Stimulated activated memory B cell treated with anti-CD40 and anti-IgM and Interleukin-4, amounts not matched to agents 10 μg/mL and 1 μg/mL and 100 μg/mL, for 72 hours (primary cell): ENCODE measurements at regions not wholly inside any gene's neighbourhood (a gene's known extent, or its start where the extent isn't known, plus 50 kb on each side); places are given as distances from the start of the nearest gene placed in this dataset.

Experiments
- ATAC-seq: fragments of 150-1000 bp; cut with Tn5 transposase; 2 replicates; pipeline ENCODE4 v1.10.0; 2021
- H3K27ac Mint-ChIP-seq: one replicate; pipeline ENCODE4 v1.8.0; 2022; ENCODE audit warnings: mild to moderate bottlenecking, mixed read lengths
- H3K27me3 Mint-ChIP-seq: one replicate; pipeline ENCODE4 v1.8.0; 2022; ENCODE audit warnings: mixed read lengths
- H3K36me3 Mint-ChIP-seq: one replicate; pipeline ENCODE4 v1.8.0; 2022; ENCODE audit warnings: mixed read lengths
- H3K4me1 Mint-ChIP-seq: one replicate; pipeline ENCODE4 v1.8.0; 2022; ENCODE audit warnings: mixed read lengths
- H3K4me3 Mint-ChIP-seq: one replicate; pipeline ENCODE4 v1.8.0; 2022; ENCODE audit warnings: mild to moderate bottlenecking, moderate library complexity, mixed read lengths
- H3K9me3 Mint-ChIP-seq: one replicate; pipeline ENCODE4 v1.8.0; 2022; ENCODE audit warnings: mixed read lengths

- no peaks in the 10 kb centered on the region for H3K27me3 Mint-ChIP-seq
- H3K4me3 Mint-ChIP-seq: no peak overlapping the region
- ATAC-seq: no peak
- no peak overlapping the region for H3K27ac Mint-ChIP-seq
- no peaks in the 10 kb centered on the region for H3K36me3 Mint-ChIP-seq
- H3K9me3 Mint-ChIP-seq: peaks cover 14% of the 10 kb centered on the region
- H3K4me1 Mint-ChIP-seq: no peaks in the 10 kb centered on the region
Measured at GRCh38 chr14:28542040-28542439, 224.5 kb upstream of the FOXG1 start.

- no peak overlapping the region for H3K27ac Mint-ChIP-seq
- H3K36me3 Mint-ChIP-seq: no peaks in the 10 kb centered on the region
- no peaks in the 10 kb centered on the region for H3K27me3 Mint-ChIP-seq
- H3K4me1 Mint-ChIP-seq: no peaks in the 10 kb centered on the region
- no peak overlapping the region for H3K4me3 Mint-ChIP-seq
- ATAC-seq: no peak
- peaks cover 3% of the 10 kb centered on the region for H3K9me3 Mint-ChIP-seq
Measured at GRCh38 chr14:28565345-28565744, 201.2 kb upstream of the FOXG1 start.

GRCh38 chr14:28570391-28570790, 196.2 kb upstream of the FOXG1 start:
- no peak overlapping the region for H3K27ac Mint-ChIP-seq
- H3K36me3 Mint-ChIP-seq: no peaks in the 10 kb centered on the region
- no peak overlapping the region for H3K4me3 Mint-ChIP-seq
- no peaks in the 10 kb centered on the region for H3K4me1 Mint-ChIP-seq
- no peaks in the 10 kb centered on the region for H3K27me3 Mint-ChIP-seq
- ATAC-seq: no peak
- peaks cover 5% of the 10 kb centered on the region for H3K9me3 Mint-ChIP-seq

- no peaks in the 10 kb centered on the region for H3K36me3 Mint-ChIP-seq
- no peaks in the 10 kb centered on the region for H3K4me1 Mint-ChIP-seq
- no peaks in the 10 kb centered on the region for H3K27me3 Mint-ChIP-seq
Measured at GRCh38 chr14:28571636-28572035, 195.0 kb upstream of the FOXG1 start.

GRCh38 chr14:28576523-28576922, 190.1 kb upstream of the FOXG1 start:
- Mint-ChIP-seq H3K4me3 (no peak overlapping the region), H3K27me3 (no peaks in the 10 kb centered on the region), H3K27ac (no peak overlapping the region), H3K36me3 (no peaks in the 10 kb centered on the region), H3K4me1 (no peaks in the 10 kb centered on the region), H3K9me3 (peaks cover 8% of the 10 kb centered on the region)
- ATAC-seq: no peak

More at GRCh38 chr14:28571636-28572035, 195.0 kb upstream of the FOXG1 start:
- H3K9me3 Mint-ChIP-seq: peaks cover 5% of the 10 kb centered on the region
- ATAC-seq: no peak
- H3K27ac Mint-ChIP-seq: no peak overlapping the region
- no peak overlapping the region for H3K4me3 Mint-ChIP-seq

GRCh38 chr14:28577187-28577586, 189.4 kb upstream of the FOXG1 start:
- ATAC-seq: no peak
- Mint-ChIP-seq H3K9me3 (peaks cover 8% of the 10 kb centered on the region), H3K4me3 (no peak overlapping the region), H3K27me3 (no peaks in the 10 kb centered on the region), H3K36me3 (no peaks in the 10 kb centered on the region), H3K4me1 (no peaks in the 10 kb centered on the region), H3K27ac (no peak overlapping the region)

GRCh38 chr14:28577711-28578131, 188.9 kb upstream of the FOXG1 start:
- no peak for ATAC-seq
- H3K4me3 Mint-ChIP-seq: no peak overlapping the region
- H3K4me1 Mint-ChIP-seq: no peaks in the 10 kb centered on the region
- H3K27me3 Mint-ChIP-seq: no peaks in the 10 kb centered on the region
- H3K36me3 Mint-ChIP-seq: no peaks in the 10 kb centered on the region
- peaks cover 3% of the 10 kb centered on the region for H3K9me3 Mint-ChIP-seq
- no peak overlapping the region for H3K27ac Mint-ChIP-seq

- ATAC-seq: no peak
- Mint-ChIP-seq H3K36me3 (no peaks in the 10 kb centered on the region), H3K4me1 (no peaks in the 10 kb centered on the region), H3K27me3 (no peaks in the 10 kb centered on the region), H3K27ac (no peak overlapping the region), H3K4me3 (no peak overlapping the region), H3K9me3 (peaks cover 5% of the 10 kb centered on the region)
Measured at GRCh38 chr14:28584951-28585350, 181.6 kb upstream of the FOXG1 start.

GRCh38 chr14:28589792-28590191, 176.8 kb upstream of the FOXG1 start:
- Mint-ChIP-seq H3K9me3 (peaks cover 3% of the 10 kb centered on the region), H3K4me3 (no peak overlapping the region), H3K36me3 (no peaks in the 10 kb centered on the region), H3K27ac (no peak overlapping the region), H3K4me1 (no peaks in the 10 kb centered on the region), H3K27me3 (no peaks in the 10 kb centered on the region)
- no peak for ATAC-seq

- Mint-ChIP-seq H3K4me3 (no peak overlapping the region), H3K4me1 (no peaks in the 10 kb centered on the region), H3K27me3 (no peaks in the 10 kb centered on the region), H3K36me3 (no peaks in the 10 kb centered on the region), H3K9me3 (peaks cover 3% of the 10 kb centered on the region), H3K27ac (no peak overlapping the region)
- ATAC-seq: no peak
Measured at GRCh38 chr14:28596391-28596790, 170.2 kb upstream of the FOXG1 start.

- no peaks in the 10 kb centered on the region for H3K36me3 Mint-ChIP-seq
- ATAC-seq: no peak
- H3K27me3 Mint-ChIP-seq: no peaks in the 10 kb centered on the region
- H3K4me1 Mint-ChIP-seq: no peaks in the 10 kb centered on the region
- H3K4me3 Mint-ChIP-seq: no peak overlapping the region
- H3K9me3 Mint-ChIP-seq: peaks cover 9% of the 10 kb centered on the region
- no peak overlapping the region for H3K27ac Mint-ChIP-seq
Measured at GRCh38 chr14:28599191-28599590, 167.4 kb upstream of the FOXG1 start.

- Mint-ChIP-seq H3K27me3 (no peaks in the 10 kb centered on the region), H3K4me1 (no peaks in the 10 kb centered on the region), H3K36me3 (no peaks in the 10 kb centered on the region), H3K4me3 (no peak overlapping the region), H3K27ac (no peak overlapping the region), H3K9me3 (peaks cover 9% of the 10 kb centered on the region)
- ATAC-seq: no peak
Measured at GRCh38 chr14:28599605-28600004, 167.0 kb upstream of the FOXG1 start.

GRCh38 chr14:28603606-28604005, 163.0 kb upstream of the FOXG1 start:
- Mint-ChIP-seq H3K27me3 (no peaks in the 10 kb centered on the region), H3K4me1 (no peaks in the 10 kb centered on the region), H3K36me3 (no peaks in the 10 kb centered on the region), H3K9me3 (peaks cover 7% of the 10 kb centered on the region), H3K4me3 (no peak overlapping the region), H3K27ac (no peak overlapping the region)
- no peak for ATAC-seq

GRCh38 chr14:28607661-28608060, 158.9 kb upstream of the FOXG1 start:
- Mint-ChIP-seq H3K4me3 (no peak overlapping the region), H3K36me3 (no peaks in the 10 kb centered on the region), H3K27me3 (no peaks in the 10 kb centered on the region), H3K27ac (no peak overlapping the region), H3K4me1 (no peaks in the 10 kb centered on the region), H3K9me3 (no peaks in the 10 kb centered on the region)
- no peak for ATAC-seq

GRCh38 chr14:28608443-28608842, 158.1 kb upstream of the FOXG1 start:
- no peak overlapping the region for H3K27ac Mint-ChIP-seq
- no peaks in the 10 kb centered on the region for H3K9me3 Mint-ChIP-seq
- H3K27me3 Mint-ChIP-seq: no peaks in the 10 kb centered on the region
- no peak for ATAC-seq
- H3K36me3 Mint-ChIP-seq: no peaks in the 10 kb centered on the region
- no peaks in the 10 kb centered on the region for H3K4me1 Mint-ChIP-seq
- no peak overlapping the region for H3K4me3 Mint-ChIP-seq

GRCh38 chr14:28608851-28609828, 157.4 kb upstream of the FOXG1 start:
- H3K9me3 Mint-ChIP-seq: no peaks in the 10 kb centered on the region
- ATAC-seq: no peak
- no peaks in the 10 kb centered on the region for H3K27me3 Mint-ChIP-seq
- H3K4me1 Mint-ChIP-seq: no peaks in the 10 kb centered on the region
- H3K4me3 Mint-ChIP-seq: no peak overlapping the region
- no peak overlapping the region for H3K27ac Mint-ChIP-seq
- no peaks in the 10 kb centered on the region for H3K36me3 Mint-ChIP-seq
